ENCODE measurements at regions not wholly inside any gene's neighbourhood (a gene's known extent, or its start where the extent isn't known, plus 50 kb on each side); places are given as distances from the start of the nearest gene placed in this dataset.
"Not testable (repeated sequence)": the region's sequence is repeated elsewhere in the genome, so short reads cannot be mapped to it uniquely, and the experiment has no call there.

DNA sequence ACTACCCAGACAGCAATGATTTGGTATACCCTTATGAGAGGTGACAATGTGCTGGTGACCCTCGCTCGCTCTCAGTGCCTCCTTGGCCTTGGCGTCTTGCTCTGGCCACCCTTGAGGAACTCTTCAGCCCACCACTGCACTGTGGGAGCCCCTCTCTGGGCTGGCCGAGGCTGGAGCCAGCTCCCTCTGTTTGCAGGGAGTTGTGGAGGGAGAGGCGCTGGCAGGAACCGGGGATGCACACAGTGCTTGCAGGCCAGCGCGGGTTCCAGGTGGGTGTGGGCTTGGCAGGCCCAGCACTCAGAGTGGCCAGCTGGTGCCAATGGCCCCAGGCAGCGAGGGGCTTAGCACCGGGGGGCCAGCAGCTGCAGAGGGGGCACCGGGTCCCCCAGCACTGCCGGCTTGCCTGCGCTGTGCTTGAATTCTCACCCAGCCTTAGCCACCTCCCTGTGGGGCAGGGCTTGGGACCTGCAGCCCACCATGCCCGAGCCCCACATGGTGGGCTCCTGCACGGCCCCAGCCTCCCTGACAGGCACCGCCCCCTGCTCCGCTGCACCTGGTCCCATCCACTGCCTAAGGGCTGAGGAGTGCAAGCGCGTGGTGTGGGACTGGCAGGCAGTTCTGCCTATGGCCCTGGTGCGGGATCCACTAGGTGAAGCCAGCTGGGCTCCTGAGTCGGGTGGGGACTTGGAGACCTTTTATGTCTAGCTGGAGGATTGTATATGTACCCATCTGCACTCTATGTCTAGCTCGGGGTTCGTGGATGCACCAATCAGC lies 857.0 kb upstream of the IGFBP7 start:
- Histone ChIP-seq H3K9ac (no peak overlapping the region), H3K36me3 (replicated peaks in 1 of 2; ENCODE audit: control insufficient read depth in 1 of 2, insufficient read depth in 2 of 2, low read length in 1 of 2) (no peaks in the 10 kb centered on the region), H3K4me3 (ENCODE audit: low read depth in 2 of 2, low read length in 1 of 2) (no peak overlapping the region), H3K27me3 (ENCODE audit: insufficient read depth) (no peaks in the 10 kb centered on the region), H4K20me1 (ENCODE audit: insufficient read depth) (no peaks in the 10 kb centered on the region), H3K79me2 (ENCODE audit: insufficient read depth) (no peaks in the 10 kb centered on the region), H3K9me3 (0 out of 2 replicates have a peak, but pooled peaks cover 6% of the 10 kb centered on the region), H3K27ac (ENCODE audit: low read depth in 2 of 2, low read length in 1 of 2) (no peak overlapping the region), H2AFZ (ENCODE audit: low read depth) (no peak overlapping the region), H3K4me2 (no peak overlapping the region), H3K4me1 (ENCODE audit: control insufficient read depth in 1 of 2, insufficient read depth in 2 of 2, low read depth in 1 of 2, low read length in 1 of 2) (no peaks in the 10 kb centered on the region), H3K9me2 (no peaks in the 10 kb centered on the region), H3F3A (replicated peaks; ENCODE audit: insufficient read depth) (no peaks in the 10 kb centered on the region)
- WGBS (ENCODE audit: low lambda C conversion rate): 50% methylated on average over 8 of the region's 23 CpGs
- POLR2A ChIA-PET: interaction anchor here (0.6 kb wide), 1 partner anchor 13 kb away, joined by 3 read pairs; no protein-coding TSS in a partner anchor
- CTCF ChIA-PET: no interaction called here
- no peak for DNase-seq
- TF ChIP-seq, protein P1, sequence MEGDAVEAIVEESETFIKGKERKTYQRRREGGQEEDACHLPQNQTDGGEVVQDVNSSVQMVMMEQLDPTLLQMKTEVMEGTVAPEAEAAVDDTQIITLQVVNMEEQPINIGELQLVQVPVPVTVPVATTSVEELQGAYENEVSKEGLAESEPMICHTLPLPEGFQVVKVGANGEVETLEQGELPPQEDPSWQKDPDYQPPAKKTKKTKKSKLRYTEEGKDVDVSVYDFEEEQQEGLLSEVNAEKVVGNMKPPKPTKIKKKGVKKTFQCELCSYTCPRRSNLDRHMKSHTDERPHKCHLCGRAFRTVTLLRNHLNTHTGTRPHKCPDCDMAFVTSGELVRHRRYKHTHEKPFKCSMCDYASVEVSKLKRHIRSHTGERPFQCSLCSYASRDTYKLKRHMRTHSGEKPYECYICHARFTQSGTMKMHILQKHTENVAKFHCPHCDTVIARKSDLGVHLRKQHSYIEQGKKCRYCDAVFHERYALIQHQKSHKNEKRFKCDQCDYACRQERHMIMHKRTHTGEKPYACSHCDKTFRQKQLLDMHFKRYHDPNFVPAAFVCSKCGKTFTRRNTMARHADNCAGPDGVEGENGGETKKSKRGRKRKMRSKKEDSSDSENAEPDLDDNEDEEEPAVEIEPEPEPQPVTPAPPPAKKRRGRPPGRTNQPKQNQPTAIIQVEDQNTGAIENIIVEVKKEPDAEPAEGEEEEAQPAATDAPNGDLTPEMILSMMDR (IDR thresholded peaks at IDR 0.05): no peak
- TF ChIP-seq RXRA (IDR thresholded peaks at IDR 0.05; ENCODE audit: borderline replicate concordance, low read depth) (no peak), POLR2AphosphoS5 (IDR thresholded peaks at IDR 0.05; ENCODE audit: low read depth, low read length) (no peak), JUND (IDR thresholded peaks at IDR 0.05) (no peak), TAF1 (IDR thresholded peaks at IDR 0.05; ENCODE audit: borderline replicate concordance, low read depth, low read length) (no peak), GABPA (IDR thresholded peaks at IDR 0.05; ENCODE audit: low read depth) (no peak), YY1 (IDR thresholded peaks at IDR 0.05; ENCODE audit: low read depth) (no peak), SMC3 (IDR thresholded peaks at IDR 0.05; ENCODE audit: low read depth, low read length) (no peak), ELF1 (IDR thresholded peaks at IDR 0.05) (no peak), FOXJ3 (CRISPR knock-in tag; IDR thresholded peaks at IDR 0.05) (no peak), TEAD4 (IDR thresholded peaks at IDR 0.05; ENCODE audit: borderline replicate concordance, insufficient read depth) (no peak), EZH2phosphoT487 (IDR thresholded peaks at IDR 0.05; ENCODE audit: borderline replicate concordance, low read depth) (no peak), NFIC (IDR thresholded peaks at IDR 0.05; ENCODE audit: borderline replicate concordance) (no peak), RCOR1 (IDR thresholded peaks at IDR 0.05; ENCODE audit: low read length) (no peak), TCF12 (IDR thresholded peaks at IDR 0.05) (no peak)
- TF ChIP-seq, protein P2, sequence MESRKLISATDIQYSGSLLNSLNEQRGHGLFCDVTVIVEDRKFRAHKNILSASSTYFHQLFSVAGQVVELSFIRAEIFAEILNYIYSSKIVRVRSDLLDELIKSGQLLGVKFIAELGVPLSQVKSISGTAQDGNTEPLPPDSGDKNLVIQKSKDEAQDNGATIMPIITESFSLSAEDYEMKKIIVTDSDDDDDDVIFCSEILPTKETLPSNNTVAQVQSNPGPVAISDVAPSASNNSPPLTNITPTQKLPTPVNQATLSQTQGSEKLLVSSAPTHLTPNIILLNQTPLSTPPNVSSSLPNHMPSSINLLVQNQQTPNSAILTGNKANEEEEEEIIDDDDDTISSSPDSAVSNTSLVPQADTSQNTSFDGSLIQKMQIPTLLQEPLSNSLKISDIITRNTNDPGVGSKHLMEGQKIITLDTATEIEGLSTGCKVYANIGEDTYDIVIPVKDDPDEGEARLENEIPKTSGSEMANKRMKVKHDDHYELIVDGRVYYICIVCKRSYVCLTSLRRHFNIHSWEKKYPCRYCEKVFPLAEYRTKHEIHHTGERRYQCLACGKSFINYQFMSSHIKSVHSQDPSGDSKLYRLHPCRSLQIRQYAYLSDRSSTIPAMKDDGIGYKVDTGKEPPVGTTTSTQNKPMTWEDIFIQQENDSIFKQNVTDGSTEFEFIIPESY (IDR thresholded peaks at IDR 0.05; ENCODE audit: borderline replicate concordance, low read depth): no peak
- TF ChIP-seq, protein P3, sequence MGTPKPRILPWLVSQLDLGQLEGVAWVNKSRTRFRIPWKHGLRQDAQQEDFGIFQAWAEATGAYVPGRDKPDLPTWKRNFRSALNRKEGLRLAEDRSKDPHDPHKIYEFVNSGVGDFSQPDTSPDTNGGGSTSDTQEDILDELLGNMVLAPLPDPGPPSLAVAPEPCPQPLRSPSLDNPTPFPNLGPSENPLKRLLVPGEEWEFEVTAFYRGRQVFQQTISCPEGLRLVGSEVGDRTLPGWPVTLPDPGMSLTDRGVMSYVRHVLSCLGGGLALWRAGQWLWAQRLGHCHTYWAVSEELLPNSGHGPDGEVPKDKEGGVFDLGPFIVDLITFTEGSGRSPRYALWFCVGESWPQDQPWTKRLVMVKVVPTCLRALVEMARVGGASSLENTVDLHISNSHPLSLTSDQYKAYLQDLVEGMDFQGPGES (IDR thresholded peaks at IDR 0.05; ENCODE audit: low read depth, low read length): no peak
- TF ChIP-seq, protein P4, sequence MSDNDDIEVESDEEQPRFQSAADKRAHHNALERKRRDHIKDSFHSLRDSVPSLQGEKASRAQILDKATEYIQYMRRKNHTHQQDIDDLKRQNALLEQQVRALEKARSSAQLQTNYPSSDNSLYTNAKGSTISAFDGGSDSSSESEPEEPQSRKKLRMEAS (IDR thresholded peaks at IDR 0.05; ENCODE audit: low read depth): no peak
- TF ChIP-seq, protein P5, sequence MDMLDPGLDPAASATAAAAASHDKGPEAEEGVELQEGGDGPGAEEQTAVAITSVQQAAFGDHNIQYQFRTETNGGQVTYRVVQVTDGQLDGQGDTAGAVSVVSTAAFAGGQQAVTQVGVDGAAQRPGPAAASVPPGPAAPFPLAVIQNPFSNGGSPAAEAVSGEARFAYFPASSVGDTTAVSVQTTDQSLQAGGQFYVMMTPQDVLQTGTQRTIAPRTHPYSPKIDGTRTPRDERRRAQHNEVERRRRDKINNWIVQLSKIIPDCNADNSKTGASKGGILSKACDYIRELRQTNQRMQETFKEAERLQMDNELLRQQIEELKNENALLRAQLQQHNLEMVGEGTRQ (IDR thresholded peaks at IDR 0.05; ENCODE audit: borderline replicate concordance, low read depth, low read length): no peak

DNA sequence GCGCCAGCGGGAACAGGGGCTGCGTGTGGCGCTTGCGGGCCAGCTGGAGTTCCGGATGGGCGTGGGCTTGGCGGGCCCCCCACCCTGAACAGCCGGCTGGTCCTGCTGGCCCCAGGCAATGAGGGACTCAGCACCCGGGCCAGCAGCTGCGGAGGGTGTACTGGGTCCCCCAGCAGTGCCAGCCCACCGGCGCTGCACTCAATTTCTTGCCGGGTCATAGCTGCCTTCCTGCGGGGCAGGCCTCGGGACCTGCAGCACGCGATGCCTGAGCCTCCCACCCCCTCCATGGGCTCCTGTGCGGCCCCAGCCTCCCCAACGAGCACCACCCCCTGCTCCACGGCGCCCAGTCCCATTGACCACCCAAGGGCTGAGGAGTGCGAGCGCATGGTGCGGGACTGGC lies 855.2 kb upstream of the IGFBP7 start:
- H3K27ac ChIP-seq (ENCODE audit: low read depth in 2 of 2, low read length in 1 of 2); CTCF ChIA-PET; H3K79me2 ChIP-seq (ENCODE audit: insufficient read depth); POLR2A ChIA-PET; H4K20me1 ChIP-seq (ENCODE audit: insufficient read depth); H3K27me3 ChIP-seq (ENCODE audit: insufficient read depth); H3K9ac ChIP-seq; H3K9me3 ChIP-seq; DNase-seq; H3K36me3 ChIP-seq (replicated peaks in 1 of 2; ENCODE audit: control insufficient read depth in 1 of 2, insufficient read depth in 2 of 2, low read length in 1 of 2); H3K9me2 ChIP-seq; H3K4me2 ChIP-seq; H3K4me3 ChIP-seq (ENCODE audit: low read depth in 2 of 2, low read length in 1 of 2); H2AFZ ChIP-seq (ENCODE audit: low read depth); H3F3A ChIP-seq (replicated peaks; ENCODE audit: insufficient read depth); H3K4me1 ChIP-seq (ENCODE audit: control insufficient read depth in 1 of 2, insufficient read depth in 2 of 2, low read depth in 1 of 2, low read length in 1 of 2): not testable (repeated sequence)
- WGBS (ENCODE audit: low lambda C conversion rate): 50% methylated on average over 6 of the region's 25 CpGs

All from SK-N-SH (cell line).